Cardiac muscle cell (in vitro differentiated cells and primary cell): ENCODE measurements at regions not wholly inside any gene's neighbourhood (a gene's known extent, or its start where the extent isn't known, plus 50 kb on each side); places are given as distances from the start of the nearest gene placed in this dataset.

Experiments
- DNase-seq, 2 donors: peaks; one replicate each; pipeline versions ENCODE4 v3.0.0 to v3.0.0-alpha.2; 2010 to 2017; ENCODE audit warnings: low read depth in 1 of 2, low spot score in 1 of 2
- H3K27ac ChIP-seq: fragments of 200-600 bp; sonication (generic); 2 replicates; pipeline ENCODE4 v1.5.1; 2016
- H3K27me3 ChIP-seq: fragments of 200-600 bp; sonication (generic); 2 replicates; pipeline ENCODE4 v1.6.0; 2016; ENCODE audit warnings: control low read depth
- H3K36me3 ChIP-seq: fragments of 200-600 bp; sonication (generic); 2 replicates; pipeline ENCODE4 v1.5.1; 2016; ENCODE audit warnings: control low read depth
- H3K4me1 ChIP-seq: fragments of 200-600 bp; sonication (generic); 2 replicates; pipeline ENCODE4 v1.8.1; 2017; ENCODE audit warnings: low read depth, mild to moderate bottlenecking, mixed run types
- H3K4me3 ChIP-seq: fragments of 200-600 bp; sonication (generic); 2 replicates; pipeline ENCODE4 v1.5.1; 2016; ENCODE audit warnings: mild to moderate bottlenecking
- H3K9me3 ChIP-seq: fragments of 200-600 bp; sonication (generic); 2 replicates; pipeline ENCODE4 v1.5.1; 2017; ENCODE audit warnings: low read depth, mild to moderate bottlenecking, control low read depth
- CTCF ChIP-seq: IDR thresholded peaks from 2 replicates; pipeline ENCODE4 v1.5.1; 2012; ENCODE audit warnings: low read depth, mild to moderate bottlenecking, low read length

GRCh38 chr3:148477375-148477774, 220.3 kb upstream of the AGTR1 start:
- Histone ChIP-seq H3K4me3 (no peak overlapping the region), H3K27me3 (no peaks in the 10 kb centered on the region), H3K9me3 (no peaks in the 10 kb centered on the region), H3K27ac (no peak overlapping the region), H3K36me3 (no peaks in the 10 kb centered on the region), H3K4me1 (no peaks in the 10 kb centered on the region)
- DNase-seq = no peak
- TF ChIP-seq CTCF = no peak

- no peaks in the 10 kb centered on the region for H3K36me3 ChIP-seq
- H3K27ac ChIP-seq = no peak overlapping the region
- no peaks in the 10 kb centered on the region for H3K27me3 ChIP-seq
- H3K9me3 ChIP-seq = no peaks in the 10 kb centered on the region
- no peak overlapping the region for H3K4me3 ChIP-seq
- no peak for DNase-seq
- no peak for TF ChIP-seq CTCF
- no peaks in the 10 kb centered on the region for H3K4me1 ChIP-seq
These were observed 204.1 kb upstream of the AGTR1 start for GRCh38 chr3:148493631-148494030.

GRCh38 chr3:148494451-148494850, 203.3 kb upstream of the AGTR1 start:
- Histone ChIP-seq H3K27me3 (no peaks in the 10 kb centered on the region), H3K9me3 (no peaks in the 10 kb centered on the region), H3K27ac (no peak overlapping the region), H3K4me1 (no peaks in the 10 kb centered on the region), H3K4me3 (no peak overlapping the region), H3K36me3 (no peaks in the 10 kb centered on the region)
- no peak for TF ChIP-seq CTCF
- no peak for DNase-seq

GRCh38 chr3:148500881-148501280, 196.8 kb upstream of the AGTR1 start:
- no peaks in the 10 kb centered on the region for H3K36me3 ChIP-seq
- H3K27me3 ChIP-seq = no peaks in the 10 kb centered on the region
- no peak for DNase-seq
- TF ChIP-seq CTCF = no peak
- no peaks in the 10 kb centered on the region for H3K9me3 ChIP-seq
- H3K4me3 ChIP-seq = no peak overlapping the region
- no peaks in the 10 kb centered on the region for H3K4me1 ChIP-seq
- H3K27ac ChIP-seq = no peak overlapping the region

- Histone ChIP-seq H3K4me3 (no peak overlapping the region), H3K27ac (no peak overlapping the region), H3K9me3 (no peaks in the 10 kb centered on the region), H3K27me3 (no peaks in the 10 kb centered on the region), H3K4me1 (no peaks in the 10 kb centered on the region), H3K36me3 (no peaks in the 10 kb centered on the region)
- DNase-seq = no peak
- TF ChIP-seq CTCF = no peak
These were observed 187.6 kb upstream of the AGTR1 start for GRCh38 chr3:148510116-148510515.

- H3K9me3 ChIP-seq = no peaks in the 10 kb centered on the region
- DNase-seq = no peak
- H3K27me3 ChIP-seq = no peaks in the 10 kb centered on the region
- no peaks in the 10 kb centered on the region for H3K4me1 ChIP-seq
- H3K36me3 ChIP-seq = no peaks in the 10 kb centered on the region
- TF ChIP-seq CTCF = no peak
- H3K4me3 ChIP-seq = no peak overlapping the region
- H3K27ac ChIP-seq = no peak overlapping the region
These were observed 187.1 kb upstream of the AGTR1 start for GRCh38 chr3:148510561-148510960.
